ENCODE measurements at regions not wholly inside any gene's neighbourhood (a gene's known extent, or its start where the extent isn't known, plus 50 kb on each side); places are given as distances from the start of the nearest gene placed in this dataset.

DNA sequence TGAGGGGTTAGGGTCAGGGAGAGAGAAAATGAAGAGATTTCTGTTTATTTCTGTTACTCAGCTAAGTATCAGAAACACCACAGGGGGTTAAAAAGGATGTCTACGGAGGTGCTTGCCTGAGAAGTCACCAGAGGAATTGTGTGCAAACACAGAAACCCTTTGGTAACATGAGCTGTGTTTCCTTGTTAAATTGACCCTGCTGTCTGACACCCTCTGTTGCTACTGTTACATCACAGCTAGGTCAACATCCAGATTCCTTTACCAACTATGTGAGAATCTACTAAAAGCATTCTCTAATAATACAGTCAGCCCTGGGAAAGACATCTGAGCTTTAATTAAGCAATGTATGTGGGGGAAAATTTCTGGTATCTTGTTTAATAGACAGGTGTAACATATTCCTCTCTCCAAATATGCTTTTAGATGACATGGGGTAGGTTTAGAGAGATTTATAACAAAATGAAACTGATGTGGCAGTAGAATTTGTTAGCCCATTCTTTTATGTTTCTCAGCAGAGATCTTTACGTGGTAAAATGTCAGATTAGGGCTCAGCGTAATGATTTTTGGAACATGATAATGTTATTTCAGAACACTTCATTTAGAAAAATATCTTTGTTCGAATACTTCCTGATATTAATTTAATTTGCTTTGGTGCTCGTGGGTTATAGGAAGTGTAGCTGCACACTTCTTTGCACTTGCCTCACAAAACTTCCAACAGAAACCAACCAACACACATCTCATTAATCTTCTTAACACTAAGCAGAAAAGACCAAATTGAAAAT lies 168.0 kb upstream of the AHR start:
- POLR2A ChIA-PET, result interaction anchor here (0.9 to 2.0 kb wide), 4 partner anchors 31 to 168 kb away, joined by 4 to 15 read pairs (median 6); partner anchors contain the start of gene AHR
- ATAC-seq (peak; percentile 95 to 96), DNase-seq (ENCODE audit: low read depth in 1 of 2, low spot score in 1 of 2) (peak; percentile 84 to 95), FAIRE-seq (no peak)
- Histone ChIP-seq H3K4me1 (peaks cover 31% of the 10 kb centered on the region), H3K27ac (peak overlapping the region; percentile 71 to 79), H3K4me3 (peak overlapping the region; percentile 20; the same call in 2 of the 3 replicates), H3K9me3 (no peaks in the 10 kb centered on the region), H3K4me2 (peak overlapping the region; percentile 82)
- WGBS (ENCODE audit: missing lambda C conversion rate), result 7% methylated on average over 5 of the region's 5 CpGs
- TF ChIP-seq EP300 (IDR thresholded peaks at IDR 0.05), result peak; percentile 79 to 95; a peak in 4 of 5 replicates
- no peak for TF ChIP-seq CBX8 (IDR thresholded peaks at IDR 0.05)
- peak; percentile 90 for TF ChIP-seq GATA3 (IDR thresholded peaks at IDR 0.05; ENCODE audit: borderline replicate concordance)
- TF ChIP-seq FOSB (CRISPR knock-in tag; IDR thresholded peaks at IDR 0.05), result no peak
- peak; percentile 46; the same call in 1 of the 3 replicates for TF ChIP-seq SMC3 (IDR thresholded peaks at IDR 0.05)
- TF ChIP-seq, protein P1, sequence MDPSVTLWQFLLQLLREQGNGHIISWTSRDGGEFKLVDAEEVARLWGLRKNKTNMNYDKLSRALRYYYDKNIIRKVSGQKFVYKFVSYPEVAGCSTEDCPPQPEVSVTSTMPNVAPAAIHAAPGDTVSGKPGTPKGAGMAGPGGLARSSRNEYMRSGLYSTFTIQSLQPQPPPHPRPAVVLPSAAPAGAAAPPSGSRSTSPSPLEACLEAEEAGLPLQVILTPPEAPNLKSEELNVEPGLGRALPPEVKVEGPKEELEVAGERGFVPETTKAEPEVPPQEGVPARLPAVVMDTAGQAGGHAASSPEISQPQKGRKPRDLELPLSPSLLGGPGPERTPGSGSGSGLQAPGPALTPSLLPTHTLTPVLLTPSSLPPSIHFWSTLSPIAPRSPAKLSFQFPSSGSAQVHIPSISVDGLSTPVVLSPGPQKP (IDR thresholded peaks at IDR 0.05; ENCODE audit: low read depth, low read length), result no peak
- TF ChIP-seq, protein P2, sequence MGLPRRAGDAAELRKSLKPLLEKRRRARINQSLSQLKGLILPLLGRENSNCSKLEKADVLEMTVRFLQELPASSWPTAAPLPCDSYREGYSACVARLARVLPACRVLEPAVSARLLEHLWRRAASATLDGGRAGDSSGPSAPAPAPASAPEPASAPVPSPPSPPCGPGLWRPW (IDR thresholded peaks at IDR 0.05), result peak; percentile 51; the same call in 1 of the 2 replicates
- TF ChIP-seq KDM1A (IDR thresholded peaks at IDR 0.05; ENCODE audit: low read depth), result no peak
- peak; percentile 74; the same call in 1 of the 3 replicates for TF ChIP-seq BCL3 (IDR thresholded peaks at IDR 0.05)
- no peak for TF ChIP-seq NR3C1 (IDR thresholded peaks at IDR 0.05)
- no peak for TF ChIP-seq KDM5A (IDR thresholded peaks at IDR 0.05)
- TF ChIP-seq HEYL (CRISPR knock-in tag; IDR thresholded peaks at IDR 0.05), result no peak
- peak; percentile 92 for TF ChIP-seq CEBPB (IDR thresholded peaks at IDR 0.05)
- TF ChIP-seq, protein P3, sequence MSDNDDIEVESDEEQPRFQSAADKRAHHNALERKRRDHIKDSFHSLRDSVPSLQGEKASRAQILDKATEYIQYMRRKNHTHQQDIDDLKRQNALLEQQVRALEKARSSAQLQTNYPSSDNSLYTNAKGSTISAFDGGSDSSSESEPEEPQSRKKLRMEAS (IDR thresholded peaks at IDR 0.05), result no peak
- TF ChIP-seq FOSL2 (IDR thresholded peaks at IDR 0.05), result 0 out of 2 replicates have a peak, but pooled peaks have one; percentile 28
- peak; percentile 91 for TF ChIP-seq FOSL2 (CRISPR knock-in tag; IDR thresholded peaks at IDR 0.05)
- peak; percentile 17 to 63; a peak in 4 of 5 replicates for TF ChIP-seq RAD21 (conservative IDR thresholded peaks at IDR 0.05 in 1 of 2, IDR thresholded peaks at IDR 0.05 in 1 of 2)
- TF ChIP-seq RARB (CRISPR knock-in tag; IDR thresholded peaks at IDR 0.05), result peak; percentile 41; the same call in 1 of the 2 replicates
- TF ChIP-seq JUN (IDR thresholded peaks at IDR 0.05), result peak; percentile 92 to 95
- peak; percentile 85 for TF ChIP-seq JUNB (IDR thresholded peaks at IDR 0.05)
- no peak for TF ChIP-seq E2F6 (IDR thresholded peaks at IDR 0.05; ENCODE audit: borderline replicate concordance, low read depth)
- CTCF ChIA-PET, result interaction anchor here (0.6 to 1.6 kb wide), 3 partner anchors 22 to 870 kb away, joined by 3 to 9 read pairs (median 4); no protein-coding TSS in a partner anchor

- Histone ChIP-seq H3K27ac (peak overlapping the region; percentile 71 to 79), H3K4me1 (peaks cover 31% of the 10 kb centered on the region), H3K9me3 (no peaks in the 10 kb centered on the region), H3K4me3 (peak overlapping the region; percentile 20; the same call in 2 of the 3 replicates), H3K4me2 (peak overlapping the region; percentile 82)
- FAIRE-seq (no peak), ATAC-seq (peak; percentile 41 to 50; a peak in 2 of 6 replicates), DNase-seq (ENCODE audit: low read depth in 1 of 2, low spot score in 1 of 2) (peak in 1 of 2 experiments; percentile 19)
- ChIA-PET POLR2A (interaction anchor here (1.4 to 2.0 kb wide), 3 partner anchors 141 to 167 kb away, joined by 4 to 15 read pairs (median 7); partner anchors contain the start of gene AHR), CTCF (no interaction called here)
- 68% methylated on average over 5 of the region's 5 CpGs for WGBS (ENCODE audit: missing lambda C conversion rate)
- TF ChIP-seq BHLHE40 (IDR thresholded peaks at IDR 0.05; ENCODE audit: low read depth, low read length) (no peak), RCOR1 (IDR thresholded peaks at IDR 0.05; ENCODE audit: low read depth, low read length) (no peak), CBX2 (IDR thresholded peaks at IDR 0.05; ENCODE audit: borderline replicate concordance, low read depth) (no peak), HOXA7 (CRISPR knock-in tag; IDR thresholded peaks at IDR 0.05) (no peak), CBX8 (IDR thresholded peaks at IDR 0.05) (no peak), NFE2L2 (conservative IDR thresholded peaks at IDR 0.05; ENCODE audit: low read length) (no peak), BCL3 (IDR thresholded peaks at IDR 0.05) (no peak), JUN (IDR thresholded peaks at IDR 0.05) (no peak), ZC3H11A (IDR thresholded peaks at IDR 0.05) (no peak), CHD4 (IDR thresholded peaks at IDR 0.05; ENCODE audit: borderline replicate concordance) (no peak)
- TF ChIP-seq, protein P3 (IDR thresholded peaks at IDR 0.05), result no peak
- TF ChIP-seq, protein P4, sequence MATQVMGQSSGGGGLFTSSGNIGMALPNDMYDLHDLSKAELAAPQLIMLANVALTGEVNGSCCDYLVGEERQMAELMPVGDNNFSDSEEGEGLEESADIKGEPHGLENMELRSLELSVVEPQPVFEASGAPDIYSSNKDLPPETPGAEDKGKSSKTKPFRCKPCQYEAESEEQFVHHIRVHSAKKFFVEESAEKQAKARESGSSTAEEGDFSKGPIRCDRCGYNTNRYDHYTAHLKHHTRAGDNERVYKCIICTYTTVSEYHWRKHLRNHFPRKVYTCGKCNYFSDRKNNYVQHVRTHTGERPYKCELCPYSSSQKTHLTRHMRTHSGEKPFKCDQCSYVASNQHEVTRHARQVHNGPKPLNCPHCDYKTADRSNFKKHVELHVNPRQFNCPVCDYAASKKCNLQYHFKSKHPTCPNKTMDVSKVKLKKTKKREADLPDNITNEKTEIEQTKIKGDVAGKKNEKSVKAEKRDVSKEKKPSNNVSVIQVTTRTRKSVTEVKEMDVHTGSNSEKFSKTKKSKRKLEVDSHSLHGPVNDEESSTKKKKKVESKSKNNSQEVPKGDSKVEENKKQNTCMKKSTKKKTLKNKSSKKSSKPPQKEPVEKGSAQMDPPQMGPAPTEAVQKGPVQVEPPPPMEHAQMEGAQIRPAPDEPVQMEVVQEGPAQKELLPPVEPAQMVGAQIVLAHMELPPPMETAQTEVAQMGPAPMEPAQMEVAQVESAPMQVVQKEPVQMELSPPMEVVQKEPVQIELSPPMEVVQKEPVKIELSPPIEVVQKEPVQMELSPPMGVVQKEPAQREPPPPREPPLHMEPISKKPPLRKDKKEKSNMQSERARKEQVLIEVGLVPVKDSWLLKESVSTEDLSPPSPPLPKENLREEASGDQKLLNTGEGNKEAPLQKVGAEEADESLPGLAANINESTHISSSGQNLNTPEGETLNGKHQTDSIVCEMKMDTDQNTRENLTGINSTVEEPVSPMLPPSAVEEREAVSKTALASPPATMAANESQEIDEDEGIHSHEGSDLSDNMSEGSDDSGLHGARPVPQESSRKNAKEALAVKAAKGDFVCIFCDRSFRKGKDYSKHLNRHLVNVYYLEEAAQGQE (IDR thresholded peaks at IDR 0.05), result no peak
Measured at GRCh38 chr7:17131060-17131345, 167.4 kb upstream of the AHR start.
